CD1c-positive myeloid dendritic cell (primary cell): ENCODE measurements at regions not wholly inside any gene's neighbourhood (a gene's known extent, or its start where the extent isn't known, plus 50 kb on each side); places are given as distances from the start of the nearest gene placed in this dataset.
"Not testable (repeated sequence)": the region's sequence is repeated elsewhere in the genome, so short reads cannot be mapped to it uniquely, and the experiment has no call there.

ENCODE experiments used
- DNase-seq: peaks from one replicate; pipeline ENCODE4 v3.0.0-alpha.2; 2016; ENCODE audit errors: extremely low spot score

GRCh38 chr2:34005901-34006300 is 406.8 kb upstream of the FAM98A start:
- no peak for DNase-seq

- DNase-seq: no peak
Observed at GRCh38 chr2:34004936-34005335, 405.8 kb upstream of the FAM98A start.

GRCh38 chr2:34003795-34004194 is 404.7 kb upstream of the FAM98A start:
- no peak for DNase-seq

- DNase-seq: no peak
Observed at GRCh38 chr2:34001557-34001956, 402.5 kb upstream of the FAM98A start.

- DNase-seq: no peak
Observed at GRCh38 chr2:33984131-33984530, 385.0 kb upstream of the FAM98A start.

GRCh38 chr2:33978471-33978870 is 379.4 kb upstream of the FAM98A start:
- DNase-seq: no peak

- DNase-seq: no peak
Observed at GRCh38 chr2:33975498-33975897, 376.4 kb upstream of the FAM98A start.

- DNase-seq: no peak
Observed at GRCh38 chr2:33967103-33967502, 368.0 kb upstream of the FAM98A start.

GRCh38 chr2:33958591-33958990 is 359.5 kb upstream of the FAM98A start:
- DNase-seq: no peak

GRCh38 chr2:33949371-33949770 is 350.3 kb upstream of the FAM98A start:
- DNase-seq: no peak

GRCh38 chr2:33946193-33946592 is 347.1 kb upstream of the FAM98A start:
- no peak for DNase-seq

- no peak for DNase-seq
Observed at GRCh38 chr2:33933203-33933602, 334.1 kb upstream of the FAM98A start.

GRCh38 chr2:33931164-33931563 is 332.1 kb upstream of the FAM98A start:
- DNase-seq: no peak

- DNase-seq: no peak
Observed at GRCh38 chr2:33929467-33929866, 330.4 kb upstream of the FAM98A start.

- DNase-seq: no peak
Observed at GRCh38 chr2:33927756-33928155, 328.7 kb upstream of the FAM98A start.

- no peak for DNase-seq
Observed at GRCh38 chr2:33925311-33925710, 326.2 kb upstream of the FAM98A start.

- no peak for DNase-seq
Observed at GRCh38 chr2:33924586-33925169, 325.6 kb upstream of the FAM98A start.

GRCh38 chr2:33917252-33917651 is 318.2 kb upstream of the FAM98A start:
- DNase-seq: no peak

GRCh38 chr2:33913071-33913616 is 314.0 kb upstream of the FAM98A start:
- no peak for DNase-seq

GRCh38 chr2:33911327-33911726 is 312.2 kb upstream of the FAM98A start:
- no peak for DNase-seq

- no peak for DNase-seq
Observed at GRCh38 chr2:33909945-33910695, 311.0 kb upstream of the FAM98A start.

- no peak for DNase-seq
Observed at GRCh38 chr2:33907866-33908265, 308.8 kb upstream of the FAM98A start.

- DNase-seq: not testable (repeated sequence)
Observed at GRCh38 chr2:33906129-33906528, 307.0 kb upstream of the FAM98A start.
